ENCODE measurements at regions not wholly inside any gene's neighbourhood (a gene's known extent, or its start where the extent isn't known, plus 50 kb on each side); places are given as distances from the start of the nearest gene placed in this dataset.

- no peak for ATAC-seq
- TF ChIP-seq CTCF (IDR thresholded peaks at IDR 0.05) (no peak), POLR2A (IDR thresholded peaks at IDR 0.05) (no peak)
- 70 to 83% (median 71%) methylated on average over 7 of the region's 7 CpGs for WGBS, 4 donors
Observed at GRCh38 chr10:24790073-24790472, 66.4 kb upstream of the ARHGAP21 start.

GRCh38 chr10:24784923-24785322 lies 61.2 kb upstream of the ARHGAP21 start:
- ATAC-seq (no peak), DNase-seq (no peak)
- intact Hi-C loops (cut with DNase I) = no loop called here
- Histone ChIP-seq H3K36me3 (no peaks in the 10 kb centered on the region), H3K27me3 (no peaks in the 10 kb centered on the region), H3K4me3 (no peak overlapping the region), H3K27ac (no peak overlapping the region), H3K4me1 (no peaks in the 10 kb centered on the region), H3K9me3 (no peaks in the 10 kb centered on the region)
- WGBS, 4 donors = 89 to 93% (median 91%) methylated on average over 6 of the region's 6 CpGs
- TF ChIP-seq CTCF (IDR thresholded peaks at IDR 0.05) (no peak), POLR2A (IDR thresholded peaks at IDR 0.05) (no peak)

More at GRCh38 chr10:24790073-24790472, 66.4 kb upstream of the ARHGAP21 start:
- Histone ChIP-seq H3K27me3 (no peaks in the 10 kb centered on the region), H3K27ac (no peak overlapping the region), H3K4me3 (no peak overlapping the region), H3K9me3 (no peaks in the 10 kb centered on the region), H3K4me1 (peaks cover 0 to 6% (median 0%) of the 10 kb centered on the region in 12 donors), H3K36me3 (no peaks in the 10 kb centered on the region)
- no peak for DNase-seq
- intact Hi-C loops (cut with DNase I) = no loop called here

GRCh38 chr10:24784061-24784460 lies 60.4 kb upstream of the ARHGAP21 start:
- WGBS, 4 donors = 85 to 93% (median 90%) methylated on average over 12 of the region's 12 CpGs
- DNase-seq (no peak), ATAC-seq (no peak)
- TF ChIP-seq CTCF (IDR thresholded peaks at IDR 0.05) = no peak
- no peak for TF ChIP-seq POLR2A (IDR thresholded peaks at IDR 0.05)
- no peaks in the 10 kb centered on the region for H3K4me1 ChIP-seq
- H3K9me3 ChIP-seq = no peaks in the 10 kb centered on the region
- H3K4me3 ChIP-seq = no peak overlapping the region
- no peaks in the 10 kb centered on the region for H3K27me3 ChIP-seq
- no peaks in the 10 kb centered on the region for H3K36me3 ChIP-seq
- no peak overlapping the region for H3K27ac ChIP-seq
- intact Hi-C loops (cut with DNase I) = no loop called here

GRCh38 chr10:24783504-24783903 lies 59.8 kb upstream of the ARHGAP21 start:
- no peak overlapping the region for H3K27ac ChIP-seq
- ATAC-seq (no peak), DNase-seq (no peak)
- WGBS, 4 donors = 75 to 86% (median 84%) methylated on average over 4 of the region's 4 CpGs
- H3K36me3 ChIP-seq = no peaks in the 10 kb centered on the region
- H3K4me3 ChIP-seq = no peak overlapping the region
- H3K27me3 ChIP-seq = no peaks in the 10 kb centered on the region
- no peak for TF ChIP-seq CTCF (IDR thresholded peaks at IDR 0.05)
- no peak for TF ChIP-seq POLR2A (IDR thresholded peaks at IDR 0.05)
- intact Hi-C loops (cut with DNase I) = no loop called here
- H3K9me3 ChIP-seq = no peaks in the 10 kb centered on the region
- no peaks in the 10 kb centered on the region for H3K4me1 ChIP-seq

All from heart left ventricle (tissue), 16 donors.